CD4-positive, alpha-beta T cell treated with Interleukin-21 for 1 hour (primary cell): ENCODE measurements at regions not wholly inside any gene's neighbourhood (a gene's known extent, or its start where the extent isn't known, plus 50 kb on each side); places are given as distances from the start of the nearest gene placed in this dataset.
A peak's percentile ranks its signal among the peaks of the same experiment; 100 is the strongest.
"Not testable (repeated sequence)": the region's sequence is repeated elsewhere in the genome, so short reads cannot be mapped to it uniquely, and the experiment has no call there.

Experiments used
- DNase-seq: peaks from one replicate; pipeline ENCODE4 v3.0.0-alpha.2; 2020

DNA sequence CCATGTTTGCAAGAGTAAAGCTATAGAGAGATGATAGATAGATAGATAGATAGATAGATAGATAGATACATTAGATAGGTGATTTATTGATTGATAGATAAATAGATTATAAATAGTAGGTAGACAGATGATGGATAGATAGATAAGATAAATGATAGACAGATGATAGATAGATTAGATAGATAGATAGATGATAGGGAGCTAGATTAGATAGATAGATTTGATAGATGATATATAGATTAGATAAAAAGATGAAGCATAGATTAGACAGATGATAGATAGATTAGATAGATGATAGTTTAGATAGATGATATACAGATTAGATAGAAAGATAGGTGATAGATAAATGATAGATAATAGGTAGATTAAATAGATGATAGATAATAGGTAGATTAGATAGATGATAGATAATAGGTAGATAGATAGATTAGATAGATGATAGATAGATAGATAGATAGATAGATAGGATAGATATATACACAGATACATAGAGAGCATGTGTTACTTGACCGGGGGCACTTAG is 243.3 kb upstream of the FOXK1 start:
- DNase-seq = no peak

DNA sequence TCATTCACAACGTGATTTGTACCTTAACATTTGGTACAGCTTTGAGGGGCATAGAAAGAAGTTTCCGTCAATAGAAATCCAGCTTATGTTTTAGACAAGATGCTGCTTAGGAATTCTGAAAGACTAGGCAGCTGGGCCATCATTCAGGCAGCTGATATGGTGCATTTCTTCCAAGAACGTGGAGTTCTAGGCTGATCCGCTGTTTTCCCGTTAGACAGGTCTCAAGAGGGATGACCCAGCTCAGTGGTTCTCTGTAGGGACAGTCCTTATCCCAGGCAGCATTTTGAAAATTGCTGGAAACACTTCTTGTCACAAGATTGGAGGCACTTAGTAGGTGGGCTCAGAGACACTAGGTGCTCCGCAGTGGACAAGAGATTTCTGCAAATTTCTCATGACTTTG is 242.7 kb upstream of the FOXK1 start:
- DNase-seq = no peak

DNA sequence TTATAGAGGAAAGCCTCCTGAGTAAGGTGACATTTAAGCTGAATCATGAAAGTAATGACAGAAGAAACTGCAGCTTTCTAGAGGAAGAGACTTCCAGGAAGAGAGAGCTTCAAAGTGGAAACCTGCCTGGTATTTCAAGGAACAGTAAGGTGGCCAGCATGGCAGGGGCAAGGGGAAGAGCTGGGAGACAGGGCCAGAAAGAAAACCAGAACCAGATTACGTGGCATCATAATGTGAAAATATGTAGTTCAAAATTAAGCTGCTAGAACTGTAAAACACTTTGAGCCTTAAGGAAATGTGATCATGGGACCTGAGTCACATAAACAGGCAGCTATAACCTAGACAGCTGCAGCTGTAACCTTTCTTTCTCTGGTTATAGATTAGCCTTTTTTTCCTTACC is 238.0 kb upstream of the FOXK1 start:
- DNase-seq = no peak

DNA sequence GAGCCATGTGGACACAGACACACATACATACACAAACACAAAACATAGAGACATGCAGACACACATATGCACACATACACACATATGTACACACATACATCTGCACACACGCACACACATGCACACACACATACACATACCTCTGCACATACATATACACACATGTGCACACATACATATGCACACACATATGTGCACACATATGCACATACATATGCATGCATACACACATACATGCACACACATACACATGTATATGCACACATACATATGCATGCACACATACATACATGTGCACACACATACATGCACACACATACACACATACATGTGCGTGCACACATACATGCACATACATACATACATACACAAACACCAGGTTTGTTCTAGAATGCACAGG is 236.3 kb upstream of the FOXK1 start:
- no peak for DNase-seq

DNA sequence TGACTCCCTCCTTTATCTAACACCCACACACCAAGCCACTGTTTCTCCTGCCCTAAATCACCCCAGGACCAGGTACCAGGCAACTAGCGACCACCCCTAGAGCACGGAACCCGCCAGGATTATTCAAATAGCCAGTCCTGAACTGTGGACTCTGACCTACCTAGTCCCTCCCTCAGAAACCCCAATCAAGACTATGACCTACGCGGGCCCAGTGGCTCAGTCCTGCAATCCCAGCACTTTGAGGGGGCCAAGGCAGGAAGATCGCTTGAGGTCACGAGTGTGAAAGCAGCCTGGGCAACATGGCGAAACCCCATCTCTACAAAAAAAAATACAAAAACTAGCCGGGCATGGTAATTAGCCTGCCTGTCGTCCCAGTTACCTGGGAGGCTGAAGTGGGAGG is 232.8 kb upstream of the FOXK1 start:
- no peak for DNase-seq

DNA sequence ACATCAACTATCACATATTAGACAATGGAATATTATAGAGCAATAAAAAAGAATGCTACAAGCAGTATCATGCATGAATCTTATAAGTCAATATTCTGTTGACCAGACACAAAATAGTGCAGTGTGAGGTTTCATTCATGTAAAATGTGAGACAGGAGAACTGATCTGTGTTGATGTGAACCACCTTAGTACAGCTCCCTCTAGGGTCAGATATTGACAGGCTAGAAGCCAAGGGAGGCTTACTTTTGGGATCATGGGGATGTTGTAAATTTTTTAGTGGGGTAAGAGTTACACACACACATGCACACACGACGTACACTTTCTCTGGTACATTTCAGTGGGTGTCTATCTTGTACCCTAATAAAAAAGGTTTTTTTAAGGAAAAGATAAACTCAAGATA is 231.6 kb upstream of the FOXK1 start:
- no peak for DNase-seq

DNA sequence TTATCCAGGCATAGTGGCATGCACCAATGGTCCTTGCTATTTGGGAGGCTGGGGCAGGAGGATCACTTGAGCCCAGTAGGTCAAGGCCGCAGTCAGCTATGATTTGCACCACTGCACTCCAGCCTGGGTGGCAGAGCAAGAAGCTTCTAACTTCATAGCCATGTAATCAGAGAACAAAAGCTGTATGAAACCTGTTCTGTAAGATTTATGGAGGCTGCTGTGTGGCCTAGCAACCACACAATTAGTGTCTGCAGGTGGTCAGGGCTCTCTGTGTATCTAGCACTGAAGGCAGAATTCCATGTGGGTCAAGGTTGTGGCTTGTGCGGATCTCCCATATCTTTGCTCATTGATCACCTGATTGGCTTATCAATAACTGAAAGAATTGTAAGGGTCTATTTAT is 221.5 kb upstream of the FOXK1 start:
- DNase-seq = no peak

DNA sequence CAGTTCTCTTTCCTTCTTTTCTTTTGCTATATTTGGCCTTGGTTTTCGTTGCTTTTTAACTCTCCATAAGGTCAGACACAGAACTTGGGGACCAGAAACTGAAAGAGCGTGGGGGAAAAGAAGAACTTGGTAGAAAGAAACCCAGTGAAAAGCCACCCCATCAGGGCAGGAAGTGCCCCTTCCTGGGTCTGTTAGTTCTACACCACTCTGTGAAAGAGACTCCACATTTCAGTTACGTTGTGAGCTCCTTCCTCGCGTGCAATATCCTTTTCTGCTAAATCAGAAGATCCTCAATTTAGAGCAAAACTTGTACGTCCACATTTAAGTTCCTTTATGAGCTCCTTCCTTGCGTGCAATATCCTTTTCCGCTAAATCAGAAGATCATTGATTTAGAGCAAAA is 220.6 kb upstream of the FOXK1 start:
- no peak for DNase-seq

DNA sequence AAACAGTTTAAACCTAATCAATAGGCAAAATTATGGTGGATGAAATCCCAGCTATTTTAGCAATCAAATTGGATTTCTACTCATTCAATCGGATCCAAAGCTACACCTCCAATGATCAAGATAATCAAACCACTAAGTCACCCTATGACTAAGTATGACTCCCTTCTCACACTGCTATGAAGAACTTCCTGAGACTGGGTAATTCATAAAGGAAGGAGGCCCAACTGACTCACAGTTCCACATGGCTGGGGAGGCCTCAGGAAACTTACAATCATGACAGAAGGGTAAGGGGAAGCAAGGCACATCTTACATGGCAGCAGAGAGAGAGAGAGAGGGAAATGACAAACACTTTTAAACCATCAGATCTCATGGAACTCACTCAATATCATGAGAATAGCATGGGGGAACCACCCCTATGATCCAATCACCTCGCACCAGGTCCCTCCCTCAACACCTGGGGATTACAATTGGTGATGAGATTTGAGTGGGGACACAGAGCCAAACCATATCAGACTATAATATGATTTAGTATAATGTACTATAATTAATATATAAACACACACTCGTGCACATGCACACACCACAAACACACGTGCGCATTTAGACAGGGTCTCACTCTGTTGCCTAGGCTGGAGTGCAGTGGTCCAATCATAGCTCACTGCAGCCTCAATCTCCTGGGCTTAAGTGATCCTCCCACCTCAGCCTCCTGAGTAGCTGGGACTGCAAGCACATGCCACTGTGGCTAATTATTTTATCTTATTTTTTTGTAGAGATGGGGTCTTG is 213.6 kb upstream of the FOXK1 start:
- no peak for DNase-seq

DNA sequence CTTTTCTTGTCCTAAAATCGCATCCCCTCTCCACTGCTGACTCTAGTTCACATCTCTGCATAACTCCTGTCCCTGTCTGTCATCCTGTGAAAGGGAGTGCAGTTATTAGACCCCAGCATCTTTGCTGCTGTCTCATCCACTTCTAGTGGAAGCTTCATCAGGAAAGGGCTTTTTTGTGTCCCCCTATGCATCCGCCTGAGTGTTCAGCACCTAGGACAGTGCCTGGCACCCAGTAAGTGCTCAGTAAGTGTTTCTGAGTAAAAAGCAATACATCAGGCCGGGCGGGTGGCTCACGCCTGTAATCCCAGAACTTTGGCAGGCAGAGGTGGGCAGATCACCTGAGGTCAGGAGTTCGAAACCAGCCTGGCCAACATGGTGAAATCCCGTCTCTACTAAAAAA is 211.8 kb upstream of the FOXK1 start:
- no peak for DNase-seq

DNA sequence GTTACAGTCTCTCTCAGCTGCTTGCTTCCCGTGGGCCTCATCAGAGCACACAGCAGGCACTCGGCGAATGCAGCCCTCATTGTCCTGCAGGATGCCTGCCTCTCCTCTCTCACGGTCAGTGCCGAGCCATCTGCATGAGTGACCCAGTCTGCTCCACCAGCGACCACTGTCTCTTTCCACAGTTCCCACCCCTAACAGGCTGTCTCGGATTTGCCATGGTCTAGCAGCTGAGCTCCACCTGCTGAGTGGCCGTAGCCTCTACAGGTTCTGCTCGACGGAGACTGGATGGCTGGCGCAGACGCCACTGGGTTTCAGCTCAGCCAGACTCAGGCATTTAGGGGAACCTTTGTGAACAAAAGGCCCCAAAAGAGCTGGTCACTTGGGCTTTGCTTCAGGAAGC is 209.4 kb upstream of the FOXK1 start:
- no peak for DNase-seq

DNA sequence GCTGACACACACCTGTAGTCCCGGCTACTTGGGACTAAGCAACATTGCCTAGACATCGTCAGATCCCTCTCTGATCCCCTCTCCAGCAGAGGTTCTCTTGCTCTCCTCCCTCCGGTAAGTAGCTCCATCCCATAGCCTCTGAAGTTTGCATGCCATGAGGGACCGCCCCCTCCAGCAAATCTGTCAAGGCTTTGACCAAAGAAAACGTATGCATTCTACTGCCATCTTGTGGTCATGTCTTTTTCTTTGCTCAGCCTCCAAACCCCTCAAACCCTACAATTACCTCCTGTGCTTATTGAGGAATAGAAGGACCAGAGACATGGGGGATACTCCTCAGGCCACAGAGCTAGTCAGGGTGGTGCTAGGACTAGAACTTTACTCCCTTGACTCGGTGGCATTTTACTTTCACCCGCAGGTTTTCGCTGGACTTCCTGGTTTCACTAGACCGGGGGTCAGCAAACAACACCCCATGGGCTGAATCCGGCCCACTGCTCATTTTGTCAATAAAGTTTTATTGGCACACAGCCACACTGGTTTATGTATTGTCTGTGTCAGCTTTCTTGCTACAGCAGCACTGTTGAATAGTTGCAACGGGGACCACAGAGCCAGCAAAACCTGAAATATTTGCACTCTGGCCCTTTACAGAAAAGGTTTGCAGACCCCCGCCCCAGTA is 202.6 kb upstream of the FOXK1 start:
- peak; percentile 1 for DNase-seq

DNA sequence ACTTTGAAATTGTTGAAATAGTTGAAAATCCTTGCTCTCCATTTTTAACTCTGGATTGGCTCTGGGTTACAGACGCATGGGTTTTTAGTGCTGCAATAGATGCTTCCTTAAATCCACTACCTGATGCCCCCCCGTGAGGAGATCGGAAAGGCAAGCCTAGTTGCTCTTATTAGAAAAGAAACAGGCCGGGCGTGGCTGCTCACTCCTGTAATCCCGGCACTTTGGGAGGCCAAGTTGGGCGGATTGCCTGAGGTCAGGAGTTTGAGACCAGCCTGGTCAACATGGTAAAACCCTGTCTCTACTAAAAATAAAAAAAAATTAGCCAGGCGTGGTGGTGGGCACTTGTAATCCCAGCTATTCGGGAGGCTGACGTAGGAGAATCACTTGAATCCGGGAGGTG is 202.0 kb upstream of the FOXK1 start:
- DNase-seq = not testable (repeated sequence)

DNA sequence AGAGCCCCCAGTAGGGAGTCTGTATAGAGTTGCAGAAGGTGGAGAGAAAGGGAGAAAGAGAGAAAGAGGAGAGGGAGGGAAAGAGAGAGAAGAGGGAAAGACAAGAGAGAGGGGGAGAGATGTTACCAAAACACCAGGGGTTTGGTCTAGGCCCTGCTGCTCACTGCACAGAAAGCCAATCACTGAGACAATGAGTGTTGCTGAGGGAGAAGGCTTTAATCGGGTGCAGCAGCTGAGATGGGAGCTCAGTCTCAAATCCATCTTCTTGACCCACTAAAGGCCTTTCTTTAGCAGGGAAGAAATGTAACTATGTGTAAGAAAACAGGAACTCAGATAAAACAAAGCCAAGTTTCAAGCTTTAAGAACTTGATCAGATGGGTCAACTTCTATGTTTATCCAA is 198.2 kb upstream of the FOXK1 start:
- DNase-seq = no peak

DNA sequence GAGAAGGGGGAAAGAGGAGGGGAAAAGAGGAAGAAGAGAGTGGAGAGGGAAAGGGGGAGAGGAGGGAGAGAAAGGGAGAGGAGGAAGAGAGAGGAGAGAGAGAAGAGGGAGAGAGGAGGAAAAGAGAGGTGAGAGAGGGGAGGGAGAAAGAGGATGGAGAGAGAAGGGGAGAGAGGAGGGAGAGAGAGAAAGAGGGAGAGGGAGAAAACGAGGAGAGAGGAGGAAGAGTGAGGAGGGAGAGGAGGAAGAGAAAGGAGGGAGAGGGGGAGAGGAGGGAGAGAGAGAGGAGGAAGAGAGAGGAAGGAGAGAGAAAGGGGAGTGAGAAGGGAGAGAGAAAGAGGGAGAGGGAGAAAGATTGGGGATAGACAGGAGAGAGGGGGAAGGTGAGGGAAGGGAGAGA is 197.6 kb upstream of the FOXK1 start:
- DNase-seq = no peak

DNA sequence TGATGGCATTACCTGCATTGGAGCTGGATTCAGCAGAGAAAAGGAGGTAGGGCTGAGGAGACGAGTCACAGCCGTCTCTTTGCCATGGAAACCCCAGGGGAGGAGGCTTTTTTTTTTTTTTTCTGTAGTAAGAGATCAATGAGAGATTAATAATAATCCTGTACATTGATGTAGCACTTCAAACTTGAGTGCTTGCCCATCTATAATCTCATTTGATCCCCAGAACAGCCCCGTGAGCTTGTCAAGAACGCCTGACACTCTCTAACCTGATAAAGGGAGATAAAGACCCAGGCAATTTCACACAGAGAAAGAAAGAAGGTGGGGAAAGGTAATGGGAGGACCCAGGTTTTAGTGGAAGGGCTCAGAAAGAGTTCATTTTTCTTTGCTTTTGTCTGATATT is 195.2 kb upstream of the FOXK1 start:
- no peak for DNase-seq

DNA sequence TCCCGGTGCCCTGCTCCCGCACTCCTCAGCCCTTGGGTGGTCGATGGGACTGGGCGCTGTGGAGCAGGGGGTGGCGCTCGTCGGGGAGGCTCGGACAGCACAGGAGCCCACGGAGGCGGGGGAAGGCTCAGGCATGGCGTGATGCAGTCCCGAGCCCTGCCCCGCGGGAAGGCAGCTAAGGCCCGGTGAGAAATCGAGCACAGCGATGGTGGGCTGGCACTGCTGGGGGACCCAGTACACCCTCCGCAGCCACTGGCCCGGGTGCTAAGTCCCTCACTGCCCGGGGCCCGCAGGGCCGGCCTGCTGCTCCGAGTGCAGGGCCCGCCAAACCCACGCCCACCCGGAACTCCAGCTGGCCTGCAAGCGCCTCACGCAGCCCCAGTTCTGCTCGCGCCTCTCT is 185.2 kb upstream of the FOXK1 start:
- DNase-seq = not testable (repeated sequence)

DNA sequence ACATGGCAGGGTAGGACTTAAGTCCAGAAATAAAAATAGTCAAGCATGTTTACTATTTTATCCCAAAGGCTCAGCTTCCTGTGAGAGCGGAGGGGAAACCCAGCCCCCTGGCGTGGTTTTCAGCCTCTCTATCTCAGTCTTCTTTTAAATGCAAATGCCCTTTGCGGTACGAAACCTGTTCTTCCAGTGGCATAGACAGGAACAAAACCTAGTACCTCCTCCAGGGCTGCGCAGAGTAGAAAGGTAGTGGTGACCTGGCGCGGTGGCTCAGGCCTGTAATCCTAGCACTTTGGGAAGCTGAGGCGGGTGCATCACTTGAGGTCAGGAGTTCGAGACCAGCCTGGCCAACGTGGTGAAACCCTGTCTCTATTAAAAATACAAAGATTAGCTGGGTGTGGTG is 181.3 kb upstream of the FOXK1 start:
- no peak for DNase-seq

DNA sequence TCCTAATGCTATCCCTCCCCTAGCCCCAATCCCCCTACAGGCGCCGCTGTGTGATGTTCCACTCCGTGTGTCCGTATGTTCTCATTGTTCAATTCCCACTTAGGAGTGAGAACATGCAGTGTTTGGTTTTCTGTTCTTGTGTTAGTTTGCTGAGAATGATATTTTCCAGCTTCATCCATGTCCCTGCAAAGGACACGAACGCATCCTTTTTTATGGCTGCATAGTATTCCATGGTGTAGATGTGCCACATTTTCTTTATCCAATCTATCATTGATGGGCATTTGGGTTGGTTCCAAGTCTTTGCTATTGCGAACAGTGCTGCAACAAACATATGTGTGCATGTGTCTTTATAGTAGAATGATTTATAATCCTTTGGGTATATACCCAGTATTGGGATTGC is 174.2 kb upstream of the FOXK1 start:
- not testable (repeated sequence) for DNase-seq

DNA sequence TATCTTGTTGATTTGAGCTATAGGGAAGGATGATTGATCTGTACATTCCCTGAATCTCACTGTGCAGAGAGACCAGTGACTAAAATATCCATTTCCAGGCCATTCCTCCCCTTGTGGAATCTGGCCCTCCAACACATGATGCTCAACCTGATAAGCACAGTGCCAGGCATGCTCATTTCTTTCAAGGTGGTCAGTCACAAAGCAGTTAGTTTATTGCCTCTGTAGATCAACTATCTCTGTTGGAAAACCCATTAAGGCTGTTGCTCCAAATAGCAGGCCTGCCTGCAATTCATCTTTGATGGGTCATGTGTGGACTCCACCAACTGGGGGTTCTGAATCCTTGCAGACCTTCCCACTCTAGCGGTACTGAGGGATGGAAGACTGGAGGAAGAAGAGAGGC is 168.6 kb upstream of the FOXK1 start:
- no peak for DNase-seq

DNA sequence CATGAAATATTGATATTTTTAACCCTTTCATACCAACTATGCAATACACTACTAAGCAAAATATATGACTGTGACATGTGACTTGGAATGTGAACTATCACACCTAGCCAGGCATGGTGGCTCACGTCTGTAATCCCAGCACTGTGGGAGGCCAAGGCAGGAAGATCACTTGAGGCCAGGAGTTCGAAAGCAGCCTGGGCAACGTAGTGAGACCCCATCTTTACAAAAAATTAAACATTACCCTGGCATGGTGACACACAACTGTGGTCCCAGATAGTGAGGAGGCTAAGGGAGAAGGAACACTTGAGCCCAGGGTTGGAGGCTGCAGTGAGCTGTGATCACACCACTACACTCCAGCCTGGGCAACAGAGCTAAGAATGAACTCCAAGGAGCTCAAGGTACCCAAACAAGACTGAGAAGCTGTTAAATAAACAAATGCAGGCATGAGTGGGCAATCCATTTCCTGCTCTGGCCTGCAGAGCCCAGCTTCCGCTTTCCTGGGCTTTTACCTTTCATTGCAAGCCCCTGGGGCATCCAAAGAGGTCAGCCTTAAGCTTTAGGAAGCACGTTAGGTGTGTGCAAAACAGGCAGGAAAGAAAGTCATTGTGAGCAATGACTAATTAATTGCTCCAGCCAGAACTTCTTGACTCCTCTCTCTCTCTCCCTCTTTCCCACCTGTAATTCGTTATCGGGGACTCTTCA is 162.1 kb upstream of the FOXK1 start:
- no peak for DNase-seq

DNA sequence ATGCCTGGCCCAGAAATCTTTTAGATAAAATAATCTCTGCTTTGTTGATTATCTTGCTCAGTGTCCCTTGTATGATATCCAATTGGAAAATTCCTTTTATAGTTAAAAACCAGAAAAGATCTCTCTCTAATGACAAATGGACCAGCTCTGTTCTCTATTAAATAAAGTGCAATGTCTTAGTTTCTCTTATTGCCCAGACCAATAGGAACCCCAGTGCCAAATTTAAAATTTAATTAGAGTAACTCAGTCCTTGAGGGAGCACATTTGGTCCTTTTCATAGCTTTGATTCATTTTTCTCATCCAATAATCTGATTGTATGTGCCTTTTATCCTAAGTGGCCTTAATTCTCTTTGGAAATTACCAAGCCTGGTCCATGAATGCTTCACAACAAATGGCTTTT is 158.9 kb upstream of the FOXK1 start:
- DNase-seq = no peak

DNA sequence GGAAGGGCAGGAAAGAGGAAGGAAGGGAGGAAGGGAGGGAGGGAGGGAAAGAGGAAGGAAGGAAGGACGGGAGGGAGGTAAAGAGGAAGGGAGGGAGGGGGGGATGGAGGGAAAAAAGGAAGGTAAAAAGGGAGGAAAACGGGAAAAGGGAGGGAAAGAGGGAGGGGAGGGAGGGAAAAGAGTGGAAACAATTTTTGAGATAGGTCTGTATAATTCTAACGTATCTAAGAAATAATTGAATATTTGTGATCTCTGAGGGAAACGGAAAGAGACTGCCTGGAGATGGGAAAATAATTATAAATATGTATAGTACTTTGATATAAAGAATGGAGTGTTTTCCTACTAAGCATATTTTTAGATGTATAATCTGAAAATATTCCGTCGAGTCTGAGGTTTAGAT is 158.2 kb upstream of the FOXK1 start:
- no peak for DNase-seq

DNA sequence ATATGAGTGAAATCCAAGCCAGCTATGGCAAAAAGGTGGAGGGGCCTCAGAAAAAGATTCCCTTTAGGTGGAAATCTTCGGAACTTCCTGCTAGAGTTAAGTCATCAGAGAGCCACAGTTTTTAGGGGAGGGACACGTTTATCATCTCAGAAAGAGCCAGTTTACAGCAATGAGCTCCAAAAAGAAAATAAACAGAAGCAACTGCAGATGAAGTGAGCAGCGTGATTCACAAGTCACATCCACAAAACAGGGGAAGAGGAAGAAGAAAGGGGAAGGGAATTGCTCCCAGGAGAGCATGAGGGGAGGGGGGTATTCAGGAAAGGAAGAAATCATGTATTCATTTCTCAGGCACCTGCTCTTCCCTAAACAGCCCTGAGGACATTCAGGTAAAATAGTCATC is 156.2 kb upstream of the FOXK1 start:
- DNase-seq = no peak
